ENCODE measurements at regions not wholly inside any gene's neighbourhood (a gene's known extent, or its start where the extent isn't known, plus 50 kb on each side); places are given as distances from the start of the nearest gene placed in this dataset.

DNA sequence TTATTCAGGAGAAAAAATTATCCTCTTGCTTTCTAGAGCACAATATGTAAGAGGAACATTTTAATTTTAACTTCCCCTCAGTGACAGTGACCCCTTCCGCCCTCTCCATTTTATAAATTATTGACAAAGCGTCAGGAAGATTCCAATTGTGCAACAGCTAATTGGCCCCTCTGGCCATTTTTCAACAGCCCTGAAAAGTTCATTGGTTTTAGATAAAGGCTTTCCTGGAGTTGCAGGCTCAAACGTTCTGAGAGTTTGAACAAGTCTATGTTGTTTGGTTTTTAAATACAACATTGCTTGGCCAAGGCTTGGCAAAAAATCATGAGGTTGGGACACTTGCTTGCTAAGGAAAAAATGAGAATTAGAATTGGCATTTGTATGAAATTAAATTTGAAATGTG, 422.2 kb upstream of the ANKRD30A start:
- Histone ChIP-seq H3K4me1 (no peaks in the 10 kb centered on the region), H3K27me3 (no peaks in the 10 kb centered on the region), H3K9me3 (no peaks in the 10 kb centered on the region), H3K4me3 (no peak overlapping the region), H3K27ac (no peak overlapping the region), H3K36me3 (no peaks in the 10 kb centered on the region)
- TF ChIP-seq POLR2A (IDR thresholded peaks at IDR 0.05) (no peak), EP300 (IDR thresholded peaks at IDR 0.05) (no peak), CTCF (IDR thresholded peaks at IDR 0.05) (no peak), POLR2AphosphoS5 (IDR thresholded peaks at IDR 0.05) (no peak)
- 37% methylated on average over 3 of the region's 3 CpGs for WGBS
- DNase-seq (ENCODE audit: low spot score in 2 of 2): no peak

DNA sequence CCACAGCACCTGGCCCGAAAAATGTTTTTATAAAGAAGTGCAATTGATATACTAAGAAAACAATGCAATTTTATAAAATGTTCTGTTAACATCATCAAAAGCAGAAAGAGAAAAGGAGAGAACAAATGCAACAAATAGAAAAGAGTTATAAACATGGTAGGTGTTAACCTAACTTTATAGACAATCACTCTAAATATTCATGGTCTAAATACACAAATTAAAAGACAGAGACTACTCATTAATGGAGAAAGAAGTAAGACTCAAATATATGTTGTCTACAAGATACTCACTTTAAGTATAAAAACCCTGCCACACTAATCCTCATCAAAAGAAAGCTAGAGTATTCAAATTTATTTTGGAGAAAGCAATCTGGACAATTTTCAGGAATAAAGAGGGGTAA, 425.3 kb upstream of the ANKRD30A start:
- no peak overlapping the region for H3K27ac ChIP-seq
- no peak for DNase-seq (ENCODE audit: low spot score in 2 of 2)
- no peaks in the 10 kb centered on the region for H3K36me3 ChIP-seq
- H3K27me3 ChIP-seq: no peaks in the 10 kb centered on the region
- TF ChIP-seq CTCF (IDR thresholded peaks at IDR 0.05): no peak
- TF ChIP-seq POLR2A (IDR thresholded peaks at IDR 0.05): no peak
- no peak for TF ChIP-seq EP300 (IDR thresholded peaks at IDR 0.05)
- no peak for TF ChIP-seq POLR2AphosphoS5 (IDR thresholded peaks at IDR 0.05)
- 93% methylated on average over 1 of the region's 1 CpG for WGBS
- H3K4me1 ChIP-seq: no peaks in the 10 kb centered on the region
- H3K9me3 ChIP-seq: no peaks in the 10 kb centered on the region
- no peak overlapping the region for H3K4me3 ChIP-seq

DNA sequence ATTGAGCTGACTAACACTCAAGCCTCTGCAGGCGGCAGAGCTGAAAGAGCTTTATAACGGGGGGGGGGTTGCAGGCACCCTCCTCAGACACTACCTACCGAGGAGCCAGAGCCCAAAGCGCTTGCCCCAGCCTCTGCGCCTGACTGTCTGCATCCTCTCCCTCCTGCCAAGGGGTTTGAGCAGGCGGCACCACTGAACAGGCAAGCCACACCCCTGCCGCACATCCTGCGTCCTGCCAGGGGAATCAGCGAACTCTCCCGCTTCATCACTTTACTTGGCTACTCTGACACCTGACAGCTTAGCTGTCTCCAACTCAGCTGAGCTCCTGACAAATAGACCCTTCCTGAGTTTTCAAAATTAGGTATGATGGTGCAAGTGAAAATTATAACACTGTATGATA, 432.6 kb upstream of the ANKRD30A start:
- no peaks in the 10 kb centered on the region for H3K9me3 ChIP-seq
- no peaks in the 10 kb centered on the region for H3K36me3 ChIP-seq
- WGBS: 74% methylated on average over 9 of the region's 10 CpGs
- no peak overlapping the region for H3K27ac ChIP-seq
- H3K4me3 ChIP-seq: no peak overlapping the region
- no peaks in the 10 kb centered on the region for H3K27me3 ChIP-seq
- no peaks in the 10 kb centered on the region for H3K4me1 ChIP-seq
- no peak for DNase-seq (ENCODE audit: low spot score in 2 of 2)
- TF ChIP-seq POLR2A (IDR thresholded peaks at IDR 0.05): no peak
- TF ChIP-seq EP300 (IDR thresholded peaks at IDR 0.05): no peak
- no peak for TF ChIP-seq POLR2AphosphoS5 (IDR thresholded peaks at IDR 0.05)
- TF ChIP-seq CTCF (IDR thresholded peaks at IDR 0.05): no peak

- 89% methylated on average over 1 of the region's 1 CpG for WGBS
- DNase-seq (ENCODE audit: low spot score in 2 of 2): no peak
- no peak overlapping the region for H3K4me3 ChIP-seq
- no peaks in the 10 kb centered on the region for H3K4me1 ChIP-seq
- no peak overlapping the region for H3K27ac ChIP-seq
- TF ChIP-seq POLR2AphosphoS5 (IDR thresholded peaks at IDR 0.05): no peak
- no peak for TF ChIP-seq POLR2A (IDR thresholded peaks at IDR 0.05)
- no peak for TF ChIP-seq EP300 (IDR thresholded peaks at IDR 0.05)
- no peak for TF ChIP-seq CTCF (IDR thresholded peaks at IDR 0.05)
- no peaks in the 10 kb centered on the region for H3K27me3 ChIP-seq
- H3K9me3 ChIP-seq: no peaks in the 10 kb centered on the region
- H3K36me3 ChIP-seq: no peaks in the 10 kb centered on the region
Observed at GRCh38 chr10:36688717-36689116, 436.7 kb upstream of the ANKRD30A start.

- Histone ChIP-seq H3K4me1 (no peaks in the 10 kb centered on the region), H3K27me3 (no peaks in the 10 kb centered on the region), H3K9me3 (no peaks in the 10 kb centered on the region), H3K4me3 (no peak overlapping the region), H3K27ac (no peak overlapping the region), H3K36me3 (no peaks in the 10 kb centered on the region)
- no peak for TF ChIP-seq POLR2AphosphoS5 (IDR thresholded peaks at IDR 0.05)
- TF ChIP-seq CTCF (IDR thresholded peaks at IDR 0.05): no peak
- no peak for TF ChIP-seq EP300 (IDR thresholded peaks at IDR 0.05)
- TF ChIP-seq POLR2A (IDR thresholded peaks at IDR 0.05): no peak
- 32% methylated on average over 2 of the region's 2 CpGs for WGBS
- DNase-seq (ENCODE audit: low spot score in 2 of 2): no peak
Observed at GRCh38 chr10:36683421-36683820, 442.0 kb upstream of the ANKRD30A start.
